ENCODE measurements at regions not wholly inside any gene's neighbourhood (a gene's known extent, or its start where the extent isn't known, plus 50 kb on each side); places are given as distances from the start of the nearest gene placed in this dataset.

GRCh38 chr12:19572920-19573558, 133.7 kb downstream of the AEBP2 start:
- TF ChIP-seq CTCF (IDR thresholded peaks at IDR 0.05) (peak in 2 of 6 experiments; percentile 31 to 54), POLR2A (IDR thresholded peaks at IDR 0.05) (no peak)
